ENCODE measurements at regions not wholly inside any gene's neighbourhood (a gene's known extent, or its start where the extent isn't known, plus 50 kb on each side); places are given as distances from the start of the nearest gene placed in this dataset.

DNA sequence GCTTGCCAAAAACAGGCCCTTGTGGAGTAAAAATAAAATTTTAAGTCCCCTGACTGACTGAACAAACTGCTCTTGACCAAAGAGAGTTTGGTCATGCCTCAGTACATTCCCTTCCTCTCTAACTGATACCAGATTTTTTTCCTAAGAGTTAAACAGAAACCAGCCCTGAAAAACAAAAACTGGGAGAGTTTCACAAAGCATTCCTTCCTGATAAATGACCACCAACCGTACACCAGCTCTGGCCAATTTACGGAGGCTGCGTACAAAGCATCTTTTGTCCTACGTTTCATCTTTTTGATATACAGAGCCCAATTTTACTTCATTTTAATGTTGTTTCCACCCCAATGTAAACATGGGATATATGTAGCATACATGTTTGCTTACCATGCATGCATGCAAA is 477.4 kb upstream of the HTR1E start:
- BruUV-seq (replicated peaks), result no TSS peak
- Histone ChIP-seq H2AFZ (ENCODE audit: low read length) (no peak overlapping the region), H3K36me3 (ENCODE audit: insufficient read depth, low read length) (no peaks in the 10 kb centered on the region), H3K4me1 (ENCODE audit: insufficient read depth, low read length, poor library complexity, severe bottlenecking) (no peaks in the 10 kb centered on the region), H3K27ac (ENCODE audit: low read depth, low read length, poor library complexity, severe bottlenecking) (no peak overlapping the region), H4K20me1 (ENCODE audit: insufficient read depth, low read length) (no peaks in the 10 kb centered on the region), H3K79me2 (ENCODE audit: insufficient read depth, low read depth, low read length) (no peaks in the 10 kb centered on the region), H3K4me3 (ENCODE audit: low read depth, low read length, poor library complexity, severe bottlenecking) (no peak overlapping the region), H3K9me2 (ENCODE audit: insufficient read depth, low read length) (no peaks in the 10 kb centered on the region), H3K4me2 (ENCODE audit: low read length) (no peak overlapping the region), H3K9me3 (ENCODE audit: low read length) (no peaks in the 10 kb centered on the region)
- no peak for DNase-seq (ENCODE audit: low spot score)
- intact Hi-C loops (cut with micrococcal nuclease; ENCODE audit: unreplicated experiment), result no loop called here
- TF ChIP-seq EZH2phosphoT487 (IDR thresholded peaks at IDR 0.05; ENCODE audit: borderline replicate concordance, low read depth, low read length), result no peak
- TF ChIP-seq, protein P1, sequence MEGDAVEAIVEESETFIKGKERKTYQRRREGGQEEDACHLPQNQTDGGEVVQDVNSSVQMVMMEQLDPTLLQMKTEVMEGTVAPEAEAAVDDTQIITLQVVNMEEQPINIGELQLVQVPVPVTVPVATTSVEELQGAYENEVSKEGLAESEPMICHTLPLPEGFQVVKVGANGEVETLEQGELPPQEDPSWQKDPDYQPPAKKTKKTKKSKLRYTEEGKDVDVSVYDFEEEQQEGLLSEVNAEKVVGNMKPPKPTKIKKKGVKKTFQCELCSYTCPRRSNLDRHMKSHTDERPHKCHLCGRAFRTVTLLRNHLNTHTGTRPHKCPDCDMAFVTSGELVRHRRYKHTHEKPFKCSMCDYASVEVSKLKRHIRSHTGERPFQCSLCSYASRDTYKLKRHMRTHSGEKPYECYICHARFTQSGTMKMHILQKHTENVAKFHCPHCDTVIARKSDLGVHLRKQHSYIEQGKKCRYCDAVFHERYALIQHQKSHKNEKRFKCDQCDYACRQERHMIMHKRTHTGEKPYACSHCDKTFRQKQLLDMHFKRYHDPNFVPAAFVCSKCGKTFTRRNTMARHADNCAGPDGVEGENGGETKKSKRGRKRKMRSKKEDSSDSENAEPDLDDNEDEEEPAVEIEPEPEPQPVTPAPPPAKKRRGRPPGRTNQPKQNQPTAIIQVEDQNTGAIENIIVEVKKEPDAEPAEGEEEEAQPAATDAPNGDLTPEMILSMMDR (conservative IDR thresholded peaks at IDR 0.05; ENCODE audit: low read length), result no peak
- ChIA-PET CTCF (ENCODE audit: unreplicated experiment) (no interaction called here), POLR2A (no interaction called here)

DNA sequence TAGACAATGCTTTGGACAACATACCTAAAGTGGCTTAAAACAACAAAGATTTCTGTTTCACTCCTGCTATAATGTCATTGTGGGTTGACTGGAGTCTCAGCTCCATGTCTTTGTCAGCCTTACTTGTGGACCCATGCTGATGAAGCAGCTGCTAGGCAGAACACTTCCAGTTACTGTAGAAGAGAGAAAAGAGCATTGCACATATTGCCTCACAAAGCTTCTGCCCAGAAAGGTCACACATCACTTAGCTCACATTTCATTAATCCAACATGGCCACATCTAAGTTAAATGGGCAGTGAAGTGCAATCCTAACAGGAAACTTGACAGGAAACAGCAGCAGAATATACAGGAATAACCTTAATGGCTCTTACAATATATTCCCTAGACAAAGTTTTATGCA is 480.5 kb upstream of the HTR1E start:
- H3K4me1 ChIP-seq (ENCODE audit: insufficient read depth, low read length, poor library complexity, severe bottlenecking), result no peaks in the 10 kb centered on the region
- H3K36me3 ChIP-seq (ENCODE audit: insufficient read depth, low read length), result no peaks in the 10 kb centered on the region
- H3K4me3 ChIP-seq (ENCODE audit: low read depth, low read length, poor library complexity, severe bottlenecking), result no peak overlapping the region
- H3K79me2 ChIP-seq (ENCODE audit: insufficient read depth, low read depth, low read length), result no peaks in the 10 kb centered on the region
- TF ChIP-seq EZH2phosphoT487 (IDR thresholded peaks at IDR 0.05; ENCODE audit: borderline replicate concordance, low read depth, low read length), result no peak
- TF ChIP-seq, protein P1 (conservative IDR thresholded peaks at IDR 0.05; ENCODE audit: low read length), result no peak
- no peaks in the 10 kb centered on the region for H3K9me2 ChIP-seq (ENCODE audit: insufficient read depth, low read length)
- ChIA-PET CTCF (ENCODE audit: unreplicated experiment) (no interaction called here), POLR2A (no interaction called here)
- H4K20me1 ChIP-seq (ENCODE audit: insufficient read depth, low read length), result no peaks in the 10 kb centered on the region
- H3K4me2 ChIP-seq (ENCODE audit: low read length), result no peak overlapping the region
- H3K27ac ChIP-seq (ENCODE audit: low read depth, low read length, poor library complexity, severe bottlenecking), result no peak overlapping the region
- no peaks in the 10 kb centered on the region for H3K9me3 ChIP-seq (ENCODE audit: low read length)
- intact Hi-C loops (cut with micrococcal nuclease; ENCODE audit: unreplicated experiment), result no loop called here
- DNase-seq (ENCODE audit: low spot score), result no peak
- H2AFZ ChIP-seq (ENCODE audit: low read length), result no peak overlapping the region
- BruUV-seq (replicated peaks), result no TSS peak

DNA sequence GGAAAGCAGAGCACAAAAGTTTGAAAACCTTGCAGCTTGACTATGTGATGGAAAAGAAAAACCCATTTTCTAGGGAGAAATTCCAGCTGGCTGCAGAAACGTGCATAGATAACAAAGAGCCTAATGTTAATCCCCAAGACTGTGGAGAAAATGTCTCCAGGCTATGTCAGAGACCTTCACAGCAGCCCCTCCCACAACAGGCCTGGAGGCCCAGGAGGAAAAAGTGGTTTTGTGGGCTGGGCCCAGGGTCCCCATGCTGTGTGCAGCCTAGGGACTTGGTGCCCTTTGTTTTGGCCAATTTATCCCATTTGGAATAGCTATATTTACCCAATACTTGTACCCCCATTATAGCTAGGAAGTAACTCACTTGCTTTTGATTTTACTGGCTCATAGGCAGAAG is 484.1 kb upstream of the HTR1E start:
- H3K4me1 ChIP-seq (ENCODE audit: insufficient read depth, low read length, poor library complexity, severe bottlenecking), result no peaks in the 10 kb centered on the region
- DNase-seq (ENCODE audit: low spot score), result no peak
- no peaks in the 10 kb centered on the region for H4K20me1 ChIP-seq (ENCODE audit: insufficient read depth, low read length)
- BruUV-seq (replicated peaks), result no TSS peak
- TF ChIP-seq, protein P1 (conservative IDR thresholded peaks at IDR 0.05; ENCODE audit: low read length), result no peak
- TF ChIP-seq EZH2phosphoT487 (IDR thresholded peaks at IDR 0.05; ENCODE audit: borderline replicate concordance, low read depth, low read length), result no peak
- H3K9me3 ChIP-seq (ENCODE audit: low read length), result no peaks in the 10 kb centered on the region
- intact Hi-C loops (cut with micrococcal nuclease; ENCODE audit: unreplicated experiment), result no loop called here
- H3K4me2 ChIP-seq (ENCODE audit: low read length), result no peak overlapping the region
- CTCF ChIA-PET (ENCODE audit: unreplicated experiment), result no interaction called here
- no peak overlapping the region for H2AFZ ChIP-seq (ENCODE audit: low read length)
- POLR2A ChIA-PET, result no interaction called here
- H3K79me2 ChIP-seq (ENCODE audit: insufficient read depth, low read depth, low read length), result no peaks in the 10 kb centered on the region
- no peak overlapping the region for H3K27ac ChIP-seq (ENCODE audit: low read depth, low read length, poor library complexity, severe bottlenecking)
- H3K4me3 ChIP-seq (ENCODE audit: low read depth, low read length, poor library complexity, severe bottlenecking), result no peak overlapping the region
- H3K9me2 ChIP-seq (ENCODE audit: insufficient read depth, low read length), result no peaks in the 10 kb centered on the region
- no peaks in the 10 kb centered on the region for H3K36me3 ChIP-seq (ENCODE audit: insufficient read depth, low read length)

Data from OCI-LY7 (cell line).